Endothelial cell of umbilical vein (primary cell): ENCODE measurements at regions not wholly inside any gene's neighbourhood (a gene's known extent, or its start where the extent isn't known, plus 50 kb on each side); places are given as distances from the start of the nearest gene placed in this dataset.

Source experiments
- BruUV-seq: library from RNA; stranded (reverse); fragments of 400-500 nt; replicated peaks from 2 replicates; lab custom pipeline; 2021; lab: Mats Ljungman, UMichigan
- CTCF ChIA-PET: fragments of 300-600, 350-600 bp; sonication (Branson Sonifier 250); formaldehyde crosslinking; loops from one replicate; lab custom pipeline; 2021; ENCODE audit warnings: antibody characterized with exemption, inconsistent platforms; lab: Charles Lee
- POLR2A ChIA-PET: fragments of 300-600, 350-600 bp; sonication (Branson Sonifier 250); formaldehyde crosslinking; loops from one replicate; lab custom pipeline; 2021; ENCODE audit warnings: antibody characterized with exemption, inconsistent platforms; lab: Charles Lee
- DNase-seq: peaks from one replicate; pipeline ENCODE4 v3.0.0-alpha.2; 2011; ENCODE audit warnings: low read depth, low spot score
- FAIRE-seq: peaks from 2 replicates; lab custom pipeline; 2011; peaks lifted over from hg19 to GRCh38; lab: Jason Lieb, UNC
- H2AFZ ChIP-seq: 2 replicates; pipeline ENCODE4 v1.6.0; 2012; ENCODE audit warnings: low read depth, low read length, control low read depth, inconsistent platforms
- H3K27ac ChIP-seq: 2 replicates; pipeline ENCODE4 v1.5.1; 2011; ENCODE audit warnings: low read depth, mild to moderate bottlenecking, control low read depth, low read length, moderate library complexity; ENCODE audit not compliant: insufficient read depth
- H3K27me3 ChIP-seq, 2 experiments: 2 replicates each; pipeline versions ENCODE4 v1.6.0 to v1.6.1; 2011; ENCODE audit warnings: low read length in 2 of 2, mixed read lengths in 1 of 2; ENCODE audit not compliant: control insufficient read depth in 2 of 2, insufficient read depth in 2 of 2
- H3K36me3 ChIP-seq, 2 experiments: 2 replicates in 1 of 2; 3 replicates in 1 of 2; pipeline ENCODE4 v1.5.1; 2011; ENCODE audit warnings: low read length in 2 of 2, mild to moderate bottlenecking in 1 of 2, moderate library complexity in 1 of 2; ENCODE audit not compliant: control insufficient read depth in 2 of 2, insufficient read depth in 2 of 2; ENCODE audit errors: extremely low read depth in 1 of 2
- H3K4me1 ChIP-seq: 3 replicates; pipeline ENCODE4 v1.5.1; 2011; ENCODE audit warnings: mild to moderate bottlenecking, low read length; ENCODE audit not compliant: control insufficient read depth, insufficient read depth; ENCODE audit errors: extremely low read depth
- H3K4me2 ChIP-seq: 2 replicates; pipeline ENCODE4 v1.6.1; 2011; ENCODE audit warnings: low read length, control low read depth, mixed read lengths; ENCODE audit not compliant: insufficient read depth
- H3K4me3 ChIP-seq, 3 experiments: fragments of 200-600 bp in 1 of 3; sonication (generic), shearing (Covaris generic) in 1 of 3; replicated peaks in 1 of 3; 2 replicates each; pipeline ENCODE4 v1.5.1; 2011 to 2016; ENCODE audit warnings: control low read depth in 3 of 3, low read length in 3 of 3, mild to moderate bottlenecking in 2 of 3, inconsistent platforms in 1 of 3, low read depth in 1 of 3, moderate library complexity in 1 of 3; ENCODE audit not compliant: insufficient read depth in 1 of 3
- H3K79me2 ChIP-seq: 2 replicates; pipeline ENCODE4 v1.6.0; 2012; ENCODE audit warnings: low read length, inconsistent platforms; ENCODE audit not compliant: control insufficient read depth, insufficient read depth
- H3K9ac ChIP-seq: replicated peaks from 2 replicates; pipeline ENCODE3; 2011; ENCODE audit warnings: low read length, control low read depth; ENCODE audit not compliant: insufficient read depth; ENCODE audit errors: extremely low read depth
- H3K9me1 ChIP-seq: replicated peaks from 3 replicates; pipeline ENCODE4 v1.6.0; 2011; ENCODE audit warnings: mild to moderate bottlenecking, low read length; ENCODE audit not compliant: control insufficient read depth, insufficient read depth; ENCODE audit errors: extremely low read depth
- H3K9me3 ChIP-seq: replicated peaks from 2 replicates; pipeline ENCODE4 v1.5.1; 2012; ENCODE audit warnings: low read length, inconsistent platforms; ENCODE audit not compliant: control insufficient read depth, insufficient read depth
- H4K20me1 ChIP-seq: replicated peaks from 2 replicates; pipeline ENCODE3; 2011; ENCODE audit warnings: mild to moderate bottlenecking, low read length; ENCODE audit not compliant: control insufficient read depth, insufficient read depth; ENCODE audit errors: extremely low read depth
- GATA2 ChIP-seq: IDR thresholded peaks from 2 replicates; pipeline ENCODE4 v1.7.0; 2011; ENCODE audit warnings: low read depth, mild to moderate bottlenecking, moderate library complexity, mixed read lengths, low read length; ENCODE audit not compliant: insufficient read length, insufficient read depth
- MYC ChIP-seq: IDR thresholded peaks from one replicate; pipeline ENCODE4 v1.6.1; 2011; ENCODE audit warnings: mild to moderate bottlenecking, low read depth, low read length
- POLR2A ChIP-seq: IDR thresholded peaks from 2 replicates; pipeline ENCODE4 v1.6.1; 2012; ENCODE audit warnings: low read depth, mild to moderate bottlenecking, control low read depth, low read length
- POLR2AphosphoS5 ChIP-seq: IDR thresholded peaks from 2 replicates; pipeline ENCODE4 v1.6.1; 2012; ENCODE audit warnings: low read depth, mild to moderate bottlenecking, control low read depth, low read length, moderate library complexity; ENCODE audit not compliant: insufficient read depth
- dilution Hi-C: fragments of 300-500 bp; cut with MboI; formaldehyde crosslinking; loops from one replicate; pipeline ENCODE4 v1.15.0; 2019; ENCODE audit warnings: low sequenced_read_pairs; ENCODE audit not compliant: extremely low pct_ligation_motif_present
- intact Hi-C: fragments of 100-400 bp; cut with micrococcal nuclease; formaldehyde crosslinking; loops from one replicate; pipeline ENCODE4 v1.10.0; 2022
- TF ChIP-seq, protein P1 (sequence below), 2 donors: IDR thresholded peaks; 1 replicate in 1 of 2; 2 replicates in 1 of 2; pipeline ENCODE4 v1.5.1; 2011; ENCODE audit warnings: low read length in 2 of 2, mild to moderate bottlenecking in 2 of 2, moderate library complexity in 2 of 2, control low read depth in 1 of 2, inconsistent platforms in 1 of 2, low read depth in 1 of 2; ENCODE audit not compliant: insufficient read depth in 1 of 2; ENCODE audit errors: extremely low read depth in 1 of 2
- TF ChIP-seq, protein P2 (sequence below): IDR thresholded peaks from 2 replicates; pipeline ENCODE4 v1.6.1; 2011; ENCODE audit not compliant: insufficient read depth, insufficient read length

DNA sequence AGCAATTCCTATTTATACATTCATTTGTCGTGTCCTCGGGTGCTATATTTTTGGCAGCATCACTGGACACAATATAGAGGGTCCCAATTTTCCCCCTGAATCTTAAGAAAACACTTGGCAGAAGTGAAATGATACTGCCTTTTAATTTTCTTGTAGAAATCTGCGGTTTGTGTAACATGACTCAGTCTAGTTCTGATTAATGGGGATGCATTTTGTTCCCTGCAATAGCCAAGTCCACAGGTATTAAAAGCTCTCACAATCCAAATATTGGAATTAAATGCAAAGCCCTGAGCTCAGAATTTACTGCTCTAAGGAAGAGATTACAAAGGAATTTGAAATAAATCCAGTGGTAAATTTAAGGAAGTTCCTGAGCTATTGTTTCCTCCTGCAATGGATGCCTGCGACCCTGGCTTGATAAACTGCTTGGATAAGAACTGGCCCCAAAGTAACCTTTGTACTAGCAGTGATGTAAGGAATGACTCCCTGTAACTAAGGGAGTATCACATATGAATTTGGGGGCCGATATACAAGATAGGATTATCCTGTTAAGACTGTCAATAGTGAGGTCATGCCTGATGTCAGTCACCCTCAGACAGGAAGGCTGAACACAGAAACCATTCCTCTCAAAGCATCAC, 349.7 kb upstream of the C1orf87 start:
- H3K9me1 ChIP-seq, result no peaks in the 10 kb centered on the region
- no peaks in the 10 kb centered on the region for H4K20me1 ChIP-seq
- DNase-seq (peak; percentile 67), FAIRE-seq (peak; percentile 72)
- no peaks in the 10 kb centered on the region for H3K79me2 ChIP-seq
- BruUV-seq, result no TSS peak
- peaks cover 12% of the 10 kb centered on the region for H3K4me1 ChIP-seq
- CTCF ChIA-PET, result interaction anchor here (0.9 to 1.8 kb wide), 5 partner anchors 11 to 342 kb away, joined by 4 to 7 read pairs (median 4); no protein-coding TSS in a partner anchor
- intact Hi-C loops (loop anchor here (2.0 to 5.0 kb wide), 3 partner anchors 89 to 159 kb away; no protein-coding TSS in a partner anchor), dilution Hi-C loops (no loop called here)
- H3K4me3 ChIP-seq, result no peak overlapping the region
- H3K27me3 ChIP-seq, result no peaks in the 10 kb centered on the region
- H3K9ac ChIP-seq, result no peak overlapping the region
- no peaks in the 10 kb centered on the region for H3K36me3 ChIP-seq
- H3K9me3 ChIP-seq, result no peaks in the 10 kb centered on the region
- H2AFZ ChIP-seq, result peak overlapping the region; percentile 81
- POLR2A ChIA-PET, result no interaction called here
- TF ChIP-seq POLR2AphosphoS5 (no peak), GATA2 (peak; percentile 70)
- peak overlapping the region; percentile 42 for H3K4me2 ChIP-seq
- peak overlapping the region; percentile 20 for H3K27ac ChIP-seq

DNA sequence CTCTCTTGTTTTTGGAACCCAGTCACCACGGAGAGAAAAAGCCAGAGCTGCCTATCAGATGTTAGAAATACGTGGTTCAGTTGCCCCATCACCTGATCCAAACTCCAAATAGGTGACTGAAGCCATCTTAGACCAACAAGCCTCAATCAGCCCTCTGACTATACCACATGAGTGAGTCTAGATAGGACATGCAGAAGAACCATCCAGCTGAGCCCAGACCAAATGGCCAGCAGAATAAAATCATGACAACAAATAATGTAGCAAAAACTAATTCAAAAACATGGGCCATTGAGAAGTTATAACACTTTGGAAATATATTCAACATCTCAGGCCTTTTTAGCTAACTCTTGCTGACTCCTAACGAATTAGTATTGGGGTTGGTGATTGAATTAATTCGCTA, 348.4 kb upstream of the C1orf87 start:
- no peak for TF ChIP-seq MYC
- no peak for TF ChIP-seq GATA2
- TF ChIP-seq POLR2A, result no peak
- TF ChIP-seq, protein P1, sequence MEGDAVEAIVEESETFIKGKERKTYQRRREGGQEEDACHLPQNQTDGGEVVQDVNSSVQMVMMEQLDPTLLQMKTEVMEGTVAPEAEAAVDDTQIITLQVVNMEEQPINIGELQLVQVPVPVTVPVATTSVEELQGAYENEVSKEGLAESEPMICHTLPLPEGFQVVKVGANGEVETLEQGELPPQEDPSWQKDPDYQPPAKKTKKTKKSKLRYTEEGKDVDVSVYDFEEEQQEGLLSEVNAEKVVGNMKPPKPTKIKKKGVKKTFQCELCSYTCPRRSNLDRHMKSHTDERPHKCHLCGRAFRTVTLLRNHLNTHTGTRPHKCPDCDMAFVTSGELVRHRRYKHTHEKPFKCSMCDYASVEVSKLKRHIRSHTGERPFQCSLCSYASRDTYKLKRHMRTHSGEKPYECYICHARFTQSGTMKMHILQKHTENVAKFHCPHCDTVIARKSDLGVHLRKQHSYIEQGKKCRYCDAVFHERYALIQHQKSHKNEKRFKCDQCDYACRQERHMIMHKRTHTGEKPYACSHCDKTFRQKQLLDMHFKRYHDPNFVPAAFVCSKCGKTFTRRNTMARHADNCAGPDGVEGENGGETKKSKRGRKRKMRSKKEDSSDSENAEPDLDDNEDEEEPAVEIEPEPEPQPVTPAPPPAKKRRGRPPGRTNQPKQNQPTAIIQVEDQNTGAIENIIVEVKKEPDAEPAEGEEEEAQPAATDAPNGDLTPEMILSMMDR (IDR thresholded peaks at IDR 0.05; ENCODE audit: extremely low read depth in 1 of 2, insufficient read depth in 1 of 2, low read depth in 1 of 2, low read length in 2 of 2), result no peak
- TF ChIP-seq, protein P2, sequence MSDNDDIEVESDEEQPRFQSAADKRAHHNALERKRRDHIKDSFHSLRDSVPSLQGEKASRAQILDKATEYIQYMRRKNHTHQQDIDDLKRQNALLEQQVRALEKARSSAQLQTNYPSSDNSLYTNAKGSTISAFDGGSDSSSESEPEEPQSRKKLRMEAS, result no peak
- Histone ChIP-seq H3K27ac (no peak overlapping the region), H3K9ac (no peak overlapping the region), H3K9me3 (no peaks in the 10 kb centered on the region), H3K36me3 (no peaks in the 10 kb centered on the region), H3K4me1 (peaks cover 12% of the 10 kb centered on the region), H3K27me3 (no peaks in the 10 kb centered on the region), H2AFZ (no peak overlapping the region), H3K79me2 (no peaks in the 10 kb centered on the region), H3K4me3 (no peak overlapping the region), H3K9me1 (no peaks in the 10 kb centered on the region), H3K4me2 (no peak overlapping the region), H4K20me1 (no peaks in the 10 kb centered on the region)
- FAIRE-seq (no peak), DNase-seq (no peak)
- BruUV-seq, result no TSS peak
- intact Hi-C loops (loop anchor here (2.0 to 5.0 kb wide), 3 partner anchors 90 to 160 kb away; no protein-coding TSS in a partner anchor), dilution Hi-C loops (no loop called here)
- POLR2A ChIA-PET, result no interaction called here
- CTCF ChIA-PET, result interaction anchor here (0.8 kb wide), 1 partner anchor 20 kb away, joined by 3 read pairs; no protein-coding TSS in a partner anchor
